Endothelial cell of umbilical vein (primary cell): ENCODE measurements at regions not wholly inside any gene's neighbourhood (a gene's known extent, or its start where the extent isn't known, plus 50 kb on each side); places are given as distances from the start of the nearest gene placed in this dataset.

ENCODE experiments used
- BruUV-seq: library from RNA; stranded (reverse); fragments of 400-500 nt; replicated peaks from 2 replicates; lab custom pipeline; 2021; lab: Mats Ljungman, UMichigan
- CTCF ChIA-PET: fragments of 300-600, 350-600 bp; sonication (Branson Sonifier 250); formaldehyde crosslinking; loops from one replicate; lab custom pipeline; 2021; ENCODE audit warnings: antibody characterized with exemption, inconsistent platforms; lab: Charles Lee
- POLR2A ChIA-PET: fragments of 300-600, 350-600 bp; sonication (Branson Sonifier 250); formaldehyde crosslinking; loops from one replicate; lab custom pipeline; 2021; ENCODE audit warnings: antibody characterized with exemption, inconsistent platforms; lab: Charles Lee
- DNase-seq: peaks from one replicate; pipeline ENCODE4 v3.0.0-alpha.2; 2011; ENCODE audit warnings: low read depth, low spot score
- FAIRE-seq: peaks from 2 replicates; lab custom pipeline; 2011; peaks lifted over from hg19 to GRCh38; lab: Jason Lieb, UNC
- H2AFZ ChIP-seq: 2 replicates; pipeline ENCODE4 v1.6.0; 2012; ENCODE audit warnings: low read depth, low read length, control low read depth, inconsistent platforms
- H3K27ac ChIP-seq: 2 replicates; pipeline ENCODE4 v1.5.1; 2011; ENCODE audit warnings: low read depth, mild to moderate bottlenecking, control low read depth, low read length, moderate library complexity; ENCODE audit not compliant: insufficient read depth
- H3K27me3 ChIP-seq, 2 experiments: 2 replicates each; pipeline versions ENCODE4 v1.6.0 to v1.6.1; 2011; ENCODE audit warnings: low read length in 2 of 2, mixed read lengths in 1 of 2; ENCODE audit not compliant: control insufficient read depth in 2 of 2, insufficient read depth in 2 of 2
- H3K36me3 ChIP-seq, 2 experiments: 2 replicates in 1 of 2; 3 replicates in 1 of 2; pipeline ENCODE4 v1.5.1; 2011; ENCODE audit warnings: low read length in 2 of 2, mild to moderate bottlenecking in 1 of 2, moderate library complexity in 1 of 2; ENCODE audit not compliant: control insufficient read depth in 2 of 2, insufficient read depth in 2 of 2; ENCODE audit errors: extremely low read depth in 1 of 2
- H3K4me1 ChIP-seq: 3 replicates; pipeline ENCODE4 v1.5.1; 2011; ENCODE audit warnings: mild to moderate bottlenecking, low read length; ENCODE audit not compliant: control insufficient read depth, insufficient read depth; ENCODE audit errors: extremely low read depth
- H3K4me2 ChIP-seq: 2 replicates; pipeline ENCODE4 v1.6.1; 2011; ENCODE audit warnings: low read length, control low read depth, mixed read lengths; ENCODE audit not compliant: insufficient read depth
- H3K4me3 ChIP-seq, 3 experiments: fragments of 200-600 bp in 1 of 3; sonication (generic), shearing (Covaris generic) in 1 of 3; replicated peaks in 1 of 3; 2 replicates each; pipeline ENCODE4 v1.5.1; 2011 to 2016; ENCODE audit warnings: control low read depth in 3 of 3, low read length in 3 of 3, mild to moderate bottlenecking in 2 of 3, inconsistent platforms in 1 of 3, low read depth in 1 of 3, moderate library complexity in 1 of 3; ENCODE audit not compliant: insufficient read depth in 1 of 3
- H3K79me2 ChIP-seq: 2 replicates; pipeline ENCODE4 v1.6.0; 2012; ENCODE audit warnings: low read length, inconsistent platforms; ENCODE audit not compliant: control insufficient read depth, insufficient read depth
- H3K9ac ChIP-seq: replicated peaks from 2 replicates; pipeline ENCODE3; 2011; ENCODE audit warnings: low read length, control low read depth; ENCODE audit not compliant: insufficient read depth; ENCODE audit errors: extremely low read depth
- H3K9me1 ChIP-seq: replicated peaks from 3 replicates; pipeline ENCODE4 v1.6.0; 2011; ENCODE audit warnings: mild to moderate bottlenecking, low read length; ENCODE audit not compliant: control insufficient read depth, insufficient read depth; ENCODE audit errors: extremely low read depth
- H3K9me3 ChIP-seq: replicated peaks from 2 replicates; pipeline ENCODE4 v1.5.1; 2012; ENCODE audit warnings: low read length, inconsistent platforms; ENCODE audit not compliant: control insufficient read depth, insufficient read depth
- H4K20me1 ChIP-seq: replicated peaks from 2 replicates; pipeline ENCODE3; 2011; ENCODE audit warnings: mild to moderate bottlenecking, low read length; ENCODE audit not compliant: control insufficient read depth, insufficient read depth; ENCODE audit errors: extremely low read depth
- CTCF ChIP-seq, 2 donors: IDR thresholded peaks; 1 replicate in 1 of 2; 2 replicates in 1 of 2; pipeline ENCODE4 v1.5.1; 2011; ENCODE audit warnings: low read length in 2 of 2, mild to moderate bottlenecking in 2 of 2, moderate library complexity in 2 of 2, control low read depth in 1 of 2, inconsistent platforms in 1 of 2, low read depth in 1 of 2; ENCODE audit not compliant: insufficient read depth in 1 of 2; ENCODE audit errors: extremely low read depth in 1 of 2
- EZH2 ChIP-seq: IDR thresholded peaks from 2 replicates; pipeline ENCODE4 v1.6.1; 2012; ENCODE audit warnings: borderline replicate concordance, low read depth, mild to moderate bottlenecking, moderate library complexity, low read length, inconsistent platforms; ENCODE audit not compliant: severe bottlenecking
- FOS ChIP-seq: IDR thresholded peaks from 2 replicates; pipeline ENCODE4 v1.6.1; 2011; ENCODE audit warnings: mild to moderate bottlenecking, low read length, moderate library complexity, borderline replicate concordance; ENCODE audit not compliant: insufficient read depth
- GATA2 ChIP-seq: IDR thresholded peaks from 2 replicates; pipeline ENCODE4 v1.7.0; 2011; ENCODE audit warnings: low read depth, mild to moderate bottlenecking, moderate library complexity, mixed read lengths, low read length; ENCODE audit not compliant: insufficient read length, insufficient read depth
- JUN ChIP-seq: IDR thresholded peaks from 2 replicates; pipeline ENCODE4 v1.6.1; 2011; ENCODE audit warnings: borderline replicate concordance, low read depth; ENCODE audit not compliant: insufficient read length, insufficient read depth
- MAX ChIP-seq: IDR thresholded peaks from 2 replicates; pipeline ENCODE4 v1.6.1; 2011; ENCODE audit not compliant: insufficient read depth, insufficient read length
- MYC ChIP-seq: IDR thresholded peaks from one replicate; pipeline ENCODE4 v1.6.1; 2011; ENCODE audit warnings: mild to moderate bottlenecking, low read depth, low read length
- POLR2A ChIP-seq: IDR thresholded peaks from 2 replicates; pipeline ENCODE4 v1.6.1; 2012; ENCODE audit warnings: low read depth, mild to moderate bottlenecking, control low read depth, low read length
- POLR2AphosphoS5 ChIP-seq: IDR thresholded peaks from 2 replicates; pipeline ENCODE4 v1.6.1; 2012; ENCODE audit warnings: low read depth, mild to moderate bottlenecking, control low read depth, low read length, moderate library complexity; ENCODE audit not compliant: insufficient read depth
- dilution Hi-C: fragments of 300-500 bp; cut with MboI; formaldehyde crosslinking; loops from one replicate; pipeline ENCODE4 v1.15.0; 2019; ENCODE audit warnings: low sequenced_read_pairs; ENCODE audit not compliant: extremely low pct_ligation_motif_present
- intact Hi-C: fragments of 100-400 bp; cut with micrococcal nuclease; formaldehyde crosslinking; loops from one replicate; pipeline ENCODE4 v1.10.0; 2022

GRCh38 chr1:219038398-219038797 lies 135.3 kb upstream of the LYPLAL1 start:
- CTCF ChIA-PET, result interaction anchor here (1.5 kb wide), 1 partner anchor 28 kb away, joined by 3 read pairs; no protein-coding TSS in a partner anchor
- POLR2A ChIA-PET, result no interaction called here

More at GRCh38 chr1:219038398-219038797, 135.3 kb upstream of the LYPLAL1 start:
- H3K9ac ChIP-seq, result no peak overlapping the region
- TF ChIP-seq GATA2 (no peak), FOS (no peak), CTCF (IDR thresholded peaks at IDR 0.05; ENCODE audit: extremely low read depth in 1 of 2, insufficient read depth in 1 of 2, low read depth in 1 of 2, low read length in 2 of 2) (no peak), POLR2AphosphoS5 (no peak), JUN (no peak), MAX (no peak), POLR2A (no peak), EZH2 (no peak), MYC (no peak)
- no peaks in the 10 kb centered on the region for H3K4me1 ChIP-seq
- intact Hi-C loops, result no loop called here
- no peak overlapping the region for H3K4me2 ChIP-seq
- H3K36me3 ChIP-seq, result no peaks in the 10 kb centered on the region
- no peaks in the 10 kb centered on the region for H3K27me3 ChIP-seq
- FAIRE-seq (no peak), DNase-seq (no peak)
- dilution Hi-C loops, result no loop called here
- no peaks in the 10 kb centered on the region for H3K9me1 ChIP-seq
- no peak overlapping the region for H3K27ac ChIP-seq
- H4K20me1 ChIP-seq, result no peaks in the 10 kb centered on the region
- no peaks in the 10 kb centered on the region for H3K79me2 ChIP-seq
- H3K4me3 ChIP-seq, result no peak overlapping the region
- no TSS peak for BruUV-seq
- H3K9me3 ChIP-seq, result no peaks in the 10 kb centered on the region
- no peak overlapping the region for H2AFZ ChIP-seq
